ENCODE measurements at regions not wholly inside any gene's neighbourhood (a gene's known extent, or its start where the extent isn't known, plus 50 kb on each side); places are given as distances from the start of the nearest gene placed in this dataset.
A peak's percentile ranks its signal among the peaks of the same experiment; 100 is the strongest.

- peak; percentile 44 for DNase-seq
Observed at GRCh38 chr14:100440207-100440631, 117.1 kb downstream of the SLC25A47 start.

DNA sequence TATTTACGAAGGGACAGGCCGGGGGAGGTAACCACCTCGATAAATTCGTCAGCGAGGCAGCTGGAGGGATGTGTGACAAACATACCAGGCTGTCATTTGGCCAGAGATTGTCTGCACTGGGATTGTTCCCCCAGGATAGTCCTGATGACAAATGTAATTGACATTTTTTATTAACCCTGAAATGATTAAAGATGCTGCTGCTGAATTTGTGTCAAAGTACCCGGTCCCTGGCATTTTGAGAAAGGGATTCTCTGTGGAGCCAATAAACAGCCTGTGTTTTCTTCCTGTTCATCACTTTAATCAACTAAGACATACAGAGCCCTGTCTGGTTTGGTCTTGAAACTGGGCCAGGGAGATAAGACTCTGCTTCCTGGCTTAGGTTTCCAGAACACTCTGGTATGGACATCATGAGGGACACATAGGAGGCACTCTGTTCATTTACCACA, 117.6 kb downstream of the SLC25A47 start:
- DNase-seq = no peak

- no peak for DNase-seq
Observed at GRCh38 chr14:100441271-100441947, 118.3 kb downstream of the SLC25A47 start.

DNA sequence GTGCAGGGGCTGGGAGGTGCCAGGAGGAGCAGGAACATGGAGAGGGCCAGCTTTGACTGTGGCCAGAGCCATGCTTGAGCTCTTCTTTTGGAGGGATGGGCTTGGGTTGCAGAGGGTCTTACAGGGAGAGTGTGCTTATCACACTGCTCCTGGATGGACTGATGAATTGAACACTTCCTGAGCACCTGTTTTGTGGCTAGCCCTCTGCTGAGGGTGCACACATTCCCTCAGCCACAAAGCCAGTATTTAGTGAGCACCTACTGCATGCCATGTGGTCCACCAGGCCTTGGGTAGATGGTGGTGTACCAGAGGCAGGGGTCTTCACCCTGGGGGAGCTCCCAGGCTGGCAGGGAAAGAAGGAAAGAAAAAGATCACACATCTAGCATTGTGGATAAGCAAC, 118.9 kb downstream of the SLC25A47 start:
- no peak for DNase-seq

DNA sequence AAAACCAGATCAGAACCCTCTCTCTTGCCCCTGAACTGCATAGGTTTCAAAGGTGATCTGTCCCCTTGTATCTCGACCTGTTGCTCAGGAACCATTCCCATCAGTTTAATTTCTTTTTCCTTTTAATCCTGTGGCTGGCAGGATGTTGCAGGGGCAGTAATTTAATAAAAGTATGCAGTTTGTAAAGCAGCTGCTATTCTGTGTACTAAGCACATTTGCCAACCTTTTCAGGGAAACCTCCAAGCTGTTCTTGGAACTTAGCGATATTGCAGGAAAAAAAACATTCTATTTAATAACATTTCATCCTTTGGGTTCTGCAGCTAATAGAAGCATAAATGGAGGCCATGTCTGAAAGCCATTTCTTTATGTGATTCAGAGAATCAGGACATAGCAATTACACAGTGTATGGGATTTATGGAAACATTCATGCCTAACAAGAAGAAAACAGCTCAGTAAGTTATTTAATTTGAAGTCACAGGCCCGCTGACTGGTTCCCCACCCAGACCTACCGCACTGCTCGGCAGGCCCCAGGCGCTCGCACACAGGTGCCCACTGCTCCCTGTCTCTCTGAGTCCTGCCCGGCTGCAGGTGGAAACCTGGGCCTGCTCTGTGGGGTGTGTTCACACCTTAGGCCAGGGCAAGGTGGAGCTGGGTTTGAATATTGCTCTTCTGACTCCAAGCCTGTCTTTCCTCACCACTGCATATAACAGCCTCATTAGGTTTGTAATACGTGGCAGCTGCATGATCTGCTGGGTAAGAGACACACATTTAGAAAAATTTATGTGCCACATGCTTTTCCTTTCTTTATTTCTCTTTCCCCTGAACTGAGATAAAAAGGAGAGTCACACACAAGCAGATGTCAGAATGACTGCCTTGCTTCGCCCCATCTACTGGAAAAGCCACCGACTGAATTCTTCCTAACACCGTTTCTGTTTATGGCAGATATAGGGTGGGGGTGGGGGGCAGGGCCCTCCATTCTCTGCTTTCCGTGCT, 119.7 kb downstream of the SLC25A47 start:
- no peak for DNase-seq

DNA sequence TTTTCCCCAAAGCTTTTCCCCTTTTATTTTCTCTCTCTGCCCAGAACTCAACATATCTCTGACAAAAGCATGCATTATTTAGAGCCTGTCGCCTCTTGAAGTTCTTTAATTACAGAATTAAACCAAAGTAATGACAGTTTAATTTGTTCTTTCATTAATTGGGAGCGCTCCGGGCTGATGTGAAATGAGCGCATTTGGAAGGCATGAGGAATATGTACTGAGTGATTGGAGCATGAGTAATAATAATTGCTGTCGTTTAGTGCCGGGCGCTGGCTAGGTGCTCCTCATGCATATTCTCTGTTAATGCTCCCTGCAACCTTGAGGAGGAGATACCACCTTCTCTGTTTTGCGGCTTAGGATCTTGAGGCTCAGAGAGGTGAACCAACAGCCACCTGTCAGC, 120.5 kb downstream of the SLC25A47 start:
- DNase-seq = no peak

DNA sequence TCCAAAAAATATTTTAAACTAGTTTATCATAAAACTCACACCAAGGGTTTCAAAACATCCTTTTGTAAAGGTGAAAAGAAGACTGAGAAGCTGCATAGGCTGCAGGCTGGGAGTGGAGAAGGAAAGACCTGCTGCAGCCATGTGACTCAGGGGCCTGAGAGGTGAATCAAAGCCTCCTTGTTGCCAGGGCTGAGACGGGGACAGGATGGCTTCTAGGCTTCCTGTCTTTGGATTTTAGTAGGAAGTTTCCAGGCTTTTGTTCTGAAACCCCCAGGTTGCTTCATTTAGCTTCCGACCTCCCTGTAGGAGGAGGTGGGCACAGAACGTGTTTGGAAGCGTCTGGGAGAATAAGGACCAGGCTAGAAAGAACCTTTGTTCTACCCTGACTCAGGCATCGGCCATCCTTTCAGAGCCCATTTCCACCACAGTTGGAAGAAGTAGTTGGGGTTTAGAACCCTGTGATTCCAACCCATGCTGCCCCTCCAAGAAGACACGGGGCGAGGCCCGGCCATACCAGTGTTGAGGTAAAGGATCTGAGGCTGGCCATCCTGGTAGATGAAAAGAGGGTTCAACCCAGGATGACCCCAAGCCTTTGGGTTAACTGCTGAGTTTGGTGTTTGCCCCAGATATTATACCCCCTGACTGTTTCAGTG, 122.4 kb downstream of the SLC25A47 start:
- DNase-seq = no peak

DNA sequence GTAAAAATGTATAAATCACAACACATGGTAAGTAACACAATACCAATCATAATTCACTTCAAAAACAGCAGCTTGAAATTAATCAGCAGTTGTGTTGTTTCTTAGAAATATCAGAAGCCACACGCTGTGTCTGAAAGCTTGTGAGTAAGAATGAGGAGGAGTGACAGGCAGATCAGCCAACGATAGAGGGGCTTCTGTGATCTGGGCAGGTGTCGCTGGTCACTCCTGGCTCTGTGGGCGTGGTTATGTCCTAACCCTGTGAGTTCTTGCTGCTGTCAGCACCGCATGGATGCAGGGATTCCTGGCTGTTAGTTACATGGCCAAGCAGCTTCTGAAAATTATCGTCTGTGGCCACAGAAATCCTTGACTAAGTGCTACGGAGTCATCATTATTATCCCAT, 123.4 kb downstream of the SLC25A47 start:
- DNase-seq = no peak

DNA sequence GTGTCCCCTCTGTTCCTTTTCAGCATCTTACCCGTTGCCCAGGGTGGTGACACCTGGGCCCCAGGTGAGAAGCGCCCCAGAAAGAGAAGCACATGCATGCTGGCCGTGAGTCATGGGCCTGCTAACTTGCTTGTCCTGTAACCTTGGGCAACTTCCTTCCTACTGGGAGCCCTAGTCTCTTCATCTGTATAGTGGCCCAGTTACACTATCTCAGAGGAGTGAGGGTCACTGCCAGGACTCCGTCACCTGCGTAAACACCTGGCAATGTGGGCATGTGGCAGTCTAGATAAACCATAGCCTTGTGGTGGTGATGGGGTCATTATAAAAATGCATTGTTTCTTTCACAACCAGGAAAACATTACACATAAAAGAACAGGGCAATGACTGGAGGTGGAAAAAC, 125.2 kb downstream of the SLC25A47 start:
- no peak for DNase-seq

DNA sequence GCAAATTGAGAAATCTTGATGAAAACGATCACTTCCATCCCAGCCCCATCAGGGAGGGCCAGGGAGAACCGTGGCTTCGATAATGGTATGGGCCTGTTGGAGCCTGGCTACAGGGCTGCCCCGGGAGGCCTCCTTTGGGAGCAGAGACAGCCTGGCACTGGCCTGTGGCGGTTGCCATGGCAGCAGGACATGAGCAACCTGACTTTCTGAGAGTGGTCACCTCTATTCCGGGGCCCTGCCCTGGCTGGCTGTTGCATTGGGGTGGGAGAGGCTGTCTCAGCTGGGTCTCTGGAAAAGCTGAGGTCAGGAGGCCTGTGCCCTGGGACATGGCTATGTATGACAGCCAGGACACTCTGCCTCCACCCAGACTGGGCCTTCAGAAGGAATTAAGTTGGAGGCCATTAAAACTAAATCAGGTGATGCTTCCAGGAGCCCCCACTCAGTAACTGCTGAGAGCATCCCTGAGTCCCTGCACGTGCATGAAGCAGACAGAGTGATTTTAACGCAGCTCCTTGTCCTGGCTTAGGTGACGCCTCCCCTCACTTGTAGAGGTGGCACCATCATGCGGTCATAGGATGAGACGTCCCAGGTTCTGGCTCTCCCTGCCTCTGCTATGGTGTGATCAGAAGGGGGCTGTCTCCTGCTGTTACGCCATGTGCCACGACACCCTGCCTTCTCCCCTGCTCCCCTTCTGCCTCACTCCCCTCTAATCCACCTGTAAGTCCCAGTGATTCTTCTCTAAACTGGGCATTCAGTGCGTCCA, 126.3 kb downstream of the SLC25A47 start:
- no peak for DNase-seq

DNA sequence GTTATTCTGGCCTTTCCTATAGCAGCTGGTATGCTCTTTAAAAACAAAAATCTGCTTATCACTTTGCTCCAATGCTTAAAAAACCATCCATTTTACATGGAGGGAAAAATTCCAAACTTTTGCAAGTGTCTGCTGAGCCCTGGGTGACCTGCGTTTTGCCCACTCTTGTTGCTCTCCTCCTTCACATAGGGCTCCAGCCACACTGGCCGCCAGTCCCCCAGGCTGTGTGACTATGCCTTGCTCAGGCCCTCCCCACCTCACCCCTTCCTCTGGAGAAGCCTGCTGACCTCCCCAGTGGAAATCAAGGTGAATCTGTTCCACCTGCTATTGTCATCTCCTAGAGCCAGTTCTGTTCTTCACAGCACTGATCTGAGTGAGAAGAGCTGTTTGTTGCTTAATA, 126.9 kb downstream of the SLC25A47 start:
- DNase-seq = no peak

- DNase-seq = no peak
Observed at GRCh38 chr14:100450736-100451135, 127.6 kb downstream of the SLC25A47 start.

DNA sequence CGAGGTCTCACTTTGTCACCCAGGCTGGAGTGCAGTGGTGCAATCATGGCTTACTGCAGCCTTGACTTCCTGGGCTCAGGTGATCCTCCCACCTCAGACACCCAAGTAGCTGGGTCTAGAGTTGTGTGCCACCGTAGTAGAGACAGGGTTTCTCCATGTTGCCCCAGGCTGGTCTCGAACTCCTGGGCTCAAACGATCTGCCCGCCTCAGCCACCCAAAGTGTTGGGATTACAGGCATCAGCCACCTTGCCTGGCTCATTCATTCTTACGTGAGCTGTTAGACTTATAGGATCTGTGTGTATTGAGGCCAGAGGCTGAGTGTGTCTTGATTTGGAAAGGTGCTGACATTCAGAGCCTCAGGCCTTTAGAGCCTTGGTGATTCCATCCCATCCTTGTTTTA, 128.1 kb downstream of the SLC25A47 start:
- DNase-seq = no peak

DNA sequence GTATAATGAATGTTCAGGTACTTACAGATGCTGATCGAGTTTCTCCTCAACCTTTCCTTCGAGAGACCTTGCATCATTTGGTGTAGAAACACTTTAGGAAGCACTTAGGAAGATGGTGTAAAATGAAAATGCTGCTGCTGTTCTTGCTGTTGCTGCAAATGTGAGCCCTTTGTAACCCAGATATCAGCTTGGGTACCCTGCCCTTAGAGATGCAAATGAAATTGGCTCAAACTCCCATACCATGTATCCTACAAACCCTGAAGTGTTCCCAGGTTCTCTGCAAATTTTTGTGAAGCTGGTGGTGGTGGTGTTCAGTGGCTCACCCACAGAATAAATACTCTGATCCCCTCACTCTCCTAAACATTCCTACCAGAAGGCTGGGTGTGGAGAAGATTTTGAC, 130.8 kb downstream of the SLC25A47 start:
- no peak for DNase-seq

GRCh38 chr14:100454437-100454836, 131.3 kb downstream of the SLC25A47 start:
- no peak for DNase-seq

DNA sequence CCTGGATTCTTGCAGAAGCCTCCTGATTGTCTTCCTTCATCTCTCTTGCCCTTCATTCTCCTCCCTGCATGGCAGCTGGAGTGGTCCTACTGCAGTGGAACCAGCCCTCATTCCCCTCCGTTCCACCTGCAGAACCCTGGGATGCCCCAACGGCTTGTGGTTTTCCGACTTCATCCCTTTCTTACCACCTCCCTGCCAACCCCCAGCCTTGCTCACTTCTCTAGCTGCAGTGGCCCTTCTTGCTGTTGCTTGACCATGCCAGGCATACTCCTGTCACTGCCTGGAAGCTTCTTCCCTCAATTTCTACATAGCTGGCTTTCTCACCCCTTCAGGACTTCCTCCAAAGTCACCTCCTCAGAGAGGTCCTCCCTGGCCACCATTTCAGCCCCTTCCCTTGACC, 123.3 kb downstream of the BEGAIN start:
- DNase-seq = no peak

- no peak for DNase-seq
Observed at GRCh38 chr14:100466111-100466856, 120.9 kb downstream of the BEGAIN start.

DNA sequence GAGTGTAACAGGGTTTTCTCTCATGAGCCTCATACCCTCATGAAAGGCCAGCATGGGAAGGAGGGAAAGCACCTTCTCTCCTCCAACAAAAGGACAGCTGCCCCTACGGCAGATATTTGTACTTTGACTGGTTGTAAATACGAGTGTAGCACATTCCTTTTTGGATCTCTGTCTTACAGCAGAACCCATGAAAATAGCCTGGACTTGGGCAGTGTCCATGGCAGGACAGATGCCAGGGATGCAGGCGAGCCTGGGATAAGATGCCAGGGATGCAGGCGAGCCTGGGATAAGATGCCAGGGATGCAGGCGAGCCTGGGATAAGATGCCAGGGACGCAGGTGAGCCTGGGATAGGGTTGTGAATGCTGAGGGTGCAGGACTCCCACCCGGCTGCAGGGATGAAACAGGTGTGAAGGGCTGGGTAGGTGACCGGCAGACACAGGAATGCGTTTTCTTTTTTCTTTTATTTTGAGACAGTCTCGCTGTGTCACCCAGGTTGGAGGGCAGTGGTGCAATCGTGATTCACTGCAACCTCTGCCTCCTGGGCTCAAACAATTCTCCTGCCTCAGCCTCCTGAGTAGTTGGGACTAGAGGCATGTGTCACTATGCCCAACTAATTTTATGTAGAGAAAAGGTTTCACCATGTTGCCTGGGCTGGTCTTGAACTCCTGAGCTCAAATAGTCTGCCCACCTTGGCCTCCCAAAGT, 120.0 kb downstream of the BEGAIN start:
- no peak for DNase-seq

DNA sequence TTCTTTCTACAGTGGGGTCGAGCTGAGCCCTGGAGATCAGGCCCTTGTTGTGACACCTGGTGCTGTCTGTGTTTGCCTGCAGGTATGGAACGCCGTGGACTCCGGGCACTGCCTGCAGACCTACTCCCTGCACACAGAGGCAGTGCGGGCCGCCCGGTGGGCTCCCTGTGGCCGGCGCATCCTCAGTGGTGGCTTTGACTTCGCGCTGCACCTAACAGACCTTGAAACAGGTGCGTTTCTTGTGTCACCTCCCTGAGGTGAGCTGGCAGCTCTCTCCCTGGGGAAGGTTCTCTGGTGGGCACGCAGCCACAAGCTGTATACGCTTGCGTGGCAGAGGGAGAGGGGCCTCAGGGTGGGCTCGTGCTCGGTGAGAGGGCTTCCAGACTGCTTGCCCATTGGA, 119.3 kb downstream of the BEGAIN start:
- no peak for DNase-seq

GRCh38 chr14:100468557-100468956, 118.7 kb downstream of the BEGAIN start:
- no peak for DNase-seq
